ENCODE measurements at regions not wholly inside any gene's neighbourhood (a gene's known extent, or its start where the extent isn't known, plus 50 kb on each side); places are given as distances from the start of the nearest gene placed in this dataset.

DNA sequence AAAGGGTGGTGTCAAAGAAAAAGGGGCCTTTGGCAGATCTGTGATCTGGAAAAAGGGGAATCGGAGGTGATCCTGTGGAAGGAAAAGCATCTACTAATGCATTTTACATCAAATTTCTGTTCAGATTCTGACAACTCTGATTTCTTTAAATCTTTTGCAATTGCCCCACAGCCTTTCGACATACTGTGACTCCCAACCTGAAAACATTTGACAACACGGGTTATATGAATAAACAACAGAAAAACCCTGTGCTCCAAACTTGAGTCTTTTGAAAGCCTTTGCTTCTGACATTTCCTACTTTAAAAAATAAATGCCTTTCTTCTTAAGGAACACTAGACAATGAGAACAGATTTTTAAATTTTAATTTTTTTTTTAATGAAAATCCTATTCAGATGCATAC is 231.9 kb upstream of the HMGA2 start:
- DNase-seq (ENCODE audit: extremely low spot score) = no peak
- ChIA-PET POLR2A (no interaction called here), CTCF (interaction anchor here (1.0 to 1.2 kb wide), 2 partner anchors 10 to 36 kb away, joined by 4 to 6 read pairs; no protein-coding TSS in a partner anchor)
- TF ChIP-seq, protein P1, sequence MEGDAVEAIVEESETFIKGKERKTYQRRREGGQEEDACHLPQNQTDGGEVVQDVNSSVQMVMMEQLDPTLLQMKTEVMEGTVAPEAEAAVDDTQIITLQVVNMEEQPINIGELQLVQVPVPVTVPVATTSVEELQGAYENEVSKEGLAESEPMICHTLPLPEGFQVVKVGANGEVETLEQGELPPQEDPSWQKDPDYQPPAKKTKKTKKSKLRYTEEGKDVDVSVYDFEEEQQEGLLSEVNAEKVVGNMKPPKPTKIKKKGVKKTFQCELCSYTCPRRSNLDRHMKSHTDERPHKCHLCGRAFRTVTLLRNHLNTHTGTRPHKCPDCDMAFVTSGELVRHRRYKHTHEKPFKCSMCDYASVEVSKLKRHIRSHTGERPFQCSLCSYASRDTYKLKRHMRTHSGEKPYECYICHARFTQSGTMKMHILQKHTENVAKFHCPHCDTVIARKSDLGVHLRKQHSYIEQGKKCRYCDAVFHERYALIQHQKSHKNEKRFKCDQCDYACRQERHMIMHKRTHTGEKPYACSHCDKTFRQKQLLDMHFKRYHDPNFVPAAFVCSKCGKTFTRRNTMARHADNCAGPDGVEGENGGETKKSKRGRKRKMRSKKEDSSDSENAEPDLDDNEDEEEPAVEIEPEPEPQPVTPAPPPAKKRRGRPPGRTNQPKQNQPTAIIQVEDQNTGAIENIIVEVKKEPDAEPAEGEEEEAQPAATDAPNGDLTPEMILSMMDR (IDR thresholded peaks at IDR 0.05; ENCODE audit: control extremely low read depth, extremely low read depth, low read depth, missing control alignments) = no peak

DNA sequence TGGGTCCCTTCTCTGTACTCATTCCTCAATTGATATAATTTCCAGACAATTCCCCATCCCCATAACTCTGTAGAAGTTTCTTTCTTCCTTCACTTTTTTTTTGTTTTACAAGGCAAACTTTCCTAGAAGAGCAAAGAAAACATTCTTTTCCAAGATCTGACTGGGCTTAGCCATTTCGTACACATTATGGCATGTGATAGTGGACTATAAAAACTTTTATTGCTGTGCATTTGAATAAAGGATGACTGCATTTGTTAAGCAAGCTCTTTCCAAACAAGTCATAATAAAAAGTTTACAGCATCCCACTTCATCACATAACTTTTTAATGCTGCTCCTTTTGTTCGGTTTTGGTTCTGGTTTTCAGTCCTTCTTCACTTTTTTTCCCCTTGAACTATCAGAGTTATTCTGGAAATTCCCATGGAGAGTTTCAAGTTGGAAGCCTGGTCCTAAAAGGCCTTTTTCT is 231.0 kb upstream of the HMGA2 start:
- ChIA-PET CTCF (interaction anchor here (0.6 kb wide), 1 partner anchor 1049 kb away, joined by 3 read pairs; no protein-coding TSS in a partner anchor), POLR2A (no interaction called here)
- TF ChIP-seq, protein P1 (IDR thresholded peaks at IDR 0.05; ENCODE audit: control extremely low read depth, extremely low read depth, low read depth, missing control alignments) = no peak
- DNase-seq (ENCODE audit: extremely low spot score) = no peak

DNA sequence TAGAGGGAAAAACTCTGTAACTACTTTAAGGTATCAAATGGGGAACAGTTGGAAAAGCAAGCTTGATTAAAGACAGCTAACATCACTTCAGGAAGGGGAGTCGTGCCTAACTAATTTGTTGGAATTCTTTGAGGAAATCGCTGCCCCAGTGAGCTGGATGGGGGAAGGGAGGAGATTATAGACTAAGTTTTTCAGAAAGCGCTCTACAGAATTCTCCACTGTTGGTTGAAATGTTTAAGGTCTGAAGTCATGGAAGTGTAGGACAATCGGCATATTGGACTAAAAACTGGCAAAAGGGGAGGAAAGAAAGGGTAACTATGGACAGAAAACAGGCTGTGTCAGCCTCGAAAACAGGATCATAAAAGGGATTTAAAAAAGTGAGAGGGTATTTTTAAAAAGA is 229.9 kb upstream of the HMGA2 start:
- POLR2A ChIA-PET = no interaction called here

DNA sequence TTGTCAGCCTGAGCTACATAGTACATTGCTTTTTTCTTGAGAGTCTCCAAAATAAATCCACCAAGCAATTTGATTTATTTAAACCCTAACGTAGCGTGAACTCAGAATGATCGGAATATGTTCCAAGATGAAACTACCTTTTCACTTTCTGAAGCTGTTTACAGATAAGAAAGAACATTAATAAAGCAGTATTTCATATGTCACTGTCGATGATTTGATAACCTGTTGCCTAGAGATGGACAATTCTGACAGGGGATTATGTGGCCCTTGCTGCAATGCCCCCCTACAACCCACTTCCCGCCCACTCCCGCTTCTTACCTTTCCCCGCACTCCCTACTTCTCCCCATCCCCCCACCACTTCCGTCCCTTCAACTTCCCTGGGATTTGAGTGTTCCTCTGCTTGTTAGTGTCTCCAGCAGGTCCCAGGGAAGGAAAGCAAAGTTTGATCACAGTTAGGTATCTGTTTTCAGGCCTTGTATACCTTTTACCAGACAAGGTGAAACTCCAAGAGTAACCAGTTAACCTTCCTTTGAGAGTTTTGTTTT is 229.2 kb upstream of the HMGA2 start:
- TF ChIP-seq, protein P1 (IDR thresholded peaks at IDR 0.05; ENCODE audit: control extremely low read depth, extremely low read depth, low read depth, missing control alignments) = no peak

More for the DNA sequence above, 229.9 kb upstream of the HMGA2 start:
- CTCF ChIA-PET = interaction anchor here (1.5 kb wide), 1 partner anchor 9 kb away, joined by 6 read pairs; no protein-coding TSS in a partner anchor
- no peak for DNase-seq (ENCODE audit: extremely low spot score)
- TF ChIP-seq, protein P1 (IDR thresholded peaks at IDR 0.05; ENCODE audit: control extremely low read depth, extremely low read depth, low read depth, missing control alignments) = no peak

DNA sequence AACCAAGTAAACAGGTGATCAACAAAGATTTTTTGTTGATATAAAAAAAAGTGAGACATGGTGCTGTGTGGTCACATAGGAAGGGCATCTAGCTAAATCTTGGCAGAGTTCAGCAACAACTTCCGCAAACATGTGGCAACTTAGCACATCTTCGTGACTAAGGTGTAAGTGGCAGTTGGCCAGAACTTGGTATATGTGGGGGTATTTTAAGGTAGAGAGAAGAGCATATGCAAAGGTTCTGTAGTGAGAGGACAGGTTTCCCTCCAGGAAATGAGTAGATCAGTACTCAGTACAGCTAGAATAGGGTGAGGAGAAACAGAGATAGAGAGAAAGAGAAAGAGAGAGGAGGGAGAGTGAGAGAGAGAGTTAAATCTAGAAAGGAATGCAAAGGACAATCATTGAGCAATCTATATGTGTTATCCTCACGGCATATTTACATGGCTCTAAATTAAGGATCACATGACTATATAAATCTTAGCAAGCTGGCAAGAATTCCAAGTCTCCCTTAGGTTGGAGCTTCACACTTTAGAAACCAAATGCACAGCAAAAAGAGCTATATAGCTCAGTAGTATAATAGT is 227.7 kb upstream of the HMGA2 start:
- TF ChIP-seq, protein P1 (IDR thresholded peaks at IDR 0.05; ENCODE audit: control extremely low read depth, extremely low read depth, low read depth, missing control alignments) = no peak
- POLR2A ChIA-PET = no interaction called here
- no peak for DNase-seq (ENCODE audit: extremely low spot score)
- CTCF ChIA-PET = interaction anchor here (1.7 kb wide), 1 partner anchor 9 kb away, joined by 4 read pairs; no protein-coding TSS in a partner anchor

More for the DNA sequence above, 229.2 kb upstream of the HMGA2 start:
- POLR2A ChIA-PET = no interaction called here
- no peak for DNase-seq (ENCODE audit: extremely low spot score)
- CTCF ChIA-PET = interaction anchor here (1.5 kb wide), 1 partner anchor 8 kb away, joined by 6 read pairs; no protein-coding TSS in a partner anchor

DNA sequence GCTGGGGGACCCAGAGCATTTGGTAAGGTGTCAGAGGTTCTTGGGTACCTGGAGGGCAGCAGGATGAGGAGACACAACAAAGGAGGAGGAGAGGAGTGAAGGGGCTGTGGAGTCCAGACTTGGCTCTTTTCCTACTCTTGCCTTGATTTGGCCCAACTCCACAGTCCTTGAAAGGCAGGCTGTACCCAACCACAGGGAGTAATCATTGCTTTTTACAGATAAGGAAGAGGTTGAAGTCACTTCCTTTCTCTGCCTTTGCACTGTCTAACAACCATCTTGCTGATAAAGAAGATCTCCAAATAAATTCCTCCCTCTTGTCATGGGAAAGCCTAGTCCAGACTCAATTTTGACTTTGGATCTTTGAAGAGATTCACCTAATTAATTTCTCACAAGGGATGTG is 226.8 kb upstream of the HMGA2 start:
- POLR2A ChIA-PET = no interaction called here
- TF ChIP-seq, protein P1 (IDR thresholded peaks at IDR 0.05; ENCODE audit: control extremely low read depth, extremely low read depth, low read depth, missing control alignments) = no peak
- CTCF ChIA-PET = interaction anchor here (1.7 kb wide), 1 partner anchor 10 kb away, joined by 4 read pairs; no protein-coding TSS in a partner anchor
- no peak for DNase-seq (ENCODE audit: extremely low spot score)

Data from GM10248 (cell line).